Large intestine (tissue), 3 donors: ENCODE measurements at regions not wholly inside any gene's neighbourhood (a gene's known extent, or its start where the extent isn't known, plus 50 kb on each side); places are given as distances from the start of the nearest gene placed in this dataset.

Experiments
- DNase-seq, 2 donors: peaks; one replicate each; pipeline versions ENCODE4 v3.0.0 to v3.0.0-alpha.2; 2013
- H3K27ac ChIP-seq: one replicate; pipeline ENCODE4 v1.5.1; 2013; ENCODE audit warnings: low read length
- H3K27me3 ChIP-seq: 2 replicates; pipeline ENCODE4 v1.6.1; 2013; ENCODE audit warnings: low read length; ENCODE audit not compliant: control insufficient read depth, insufficient read depth
- H3K36me3 ChIP-seq: 2 replicates; pipeline ENCODE4 v1.6.1; 2013; ENCODE audit warnings: low read length; ENCODE audit not compliant: control insufficient read depth, insufficient read depth
- H3K4me1 ChIP-seq: one replicate; pipeline ENCODE4 v1.6.1; 2013; ENCODE audit warnings: low read length; ENCODE audit not compliant: control insufficient read depth, insufficient read depth
- H3K4me3 ChIP-seq: one replicate; pipeline ENCODE4 v1.5.1; 2013; ENCODE audit warnings: low read length
- H3K9me3 ChIP-seq: one replicate; pipeline ENCODE4 v1.6.1; 2013; ENCODE audit warnings: mild to moderate bottlenecking, low read depth, low read length, moderate library complexity; ENCODE audit not compliant: control insufficient read depth
- WGBS: methylation state at CpG from one replicate; pipeline ENCODE4 v1.1.5; 2013; ENCODE audit warnings: low lambda C conversion rate; ENCODE audit not compliant: insufficient coverage; 5-methylcytosine and 5-hydroxymethylcytosine counted together

GRCh38 chr22:47813661-47814060, 1051.2 kb downstream of the TBC1D22A start:
- Histone ChIP-seq H3K4me1 (no peaks in the 10 kb centered on the region), H3K27me3 (no peaks in the 10 kb centered on the region), H3K4me3 (no peak overlapping the region), H3K9me3 (peaks cover 3% of the 10 kb centered on the region), H3K36me3 (no peaks in the 10 kb centered on the region), H3K27ac (no peak overlapping the region)
- DNase-seq, result no peak
- WGBS, result no CpG with 5 or more reads among the region's 16 CpGs

GRCh38 chr22:47811971-47812370, 1049.5 kb downstream of the TBC1D22A start:
- no peaks in the 10 kb centered on the region for H3K36me3 ChIP-seq

GRCh38 chr22:47810505-47811500, 1048.4 kb downstream of the TBC1D22A start:
- Histone ChIP-seq H3K4me3 (no peak overlapping the region), H3K9me3 (peaks cover 3% of the 10 kb centered on the region), H3K27ac (no peak overlapping the region), H3K36me3 (no peaks in the 10 kb centered on the region), H3K27me3 (no peaks in the 10 kb centered on the region), H3K4me1 (no peaks in the 10 kb centered on the region)
- no peak for DNase-seq
- WGBS, result no CpG with 5 or more reads among the region's 24 CpGs

More at GRCh38 chr22:47811971-47812370, 1049.5 kb downstream of the TBC1D22A start:
- H3K4me3 ChIP-seq, result no peak overlapping the region
- no peak for DNase-seq
- WGBS, result 80% methylated on average over 2 of the region's 7 CpGs
- H3K27ac ChIP-seq, result no peak overlapping the region
- H3K4me1 ChIP-seq, result no peaks in the 10 kb centered on the region
- H3K27me3 ChIP-seq, result no peaks in the 10 kb centered on the region
- peaks cover 3% of the 10 kb centered on the region for H3K9me3 ChIP-seq

- H3K4me3 ChIP-seq, result no peak overlapping the region
- H3K9me3 ChIP-seq, result peaks cover 3% of the 10 kb centered on the region
- no peaks in the 10 kb centered on the region for H3K4me1 ChIP-seq
- H3K36me3 ChIP-seq, result no peaks in the 10 kb centered on the region
- H3K27me3 ChIP-seq, result no peaks in the 10 kb centered on the region
- WGBS, result no CpG with 5 or more reads among the region's 10 CpGs
- no peak overlapping the region for H3K27ac ChIP-seq
- no peak for DNase-seq
Observed at GRCh38 chr22:47808886-47809620, 1046.6 kb downstream of the TBC1D22A start.

GRCh38 chr22:47808236-47808635, 1045.8 kb downstream of the TBC1D22A start:
- Histone ChIP-seq H3K4me3 (no peak overlapping the region), H3K9me3 (peaks cover 3% of the 10 kb centered on the region), H3K27ac (no peak overlapping the region), H3K27me3 (no peaks in the 10 kb centered on the region), H3K36me3 (no peaks in the 10 kb centered on the region), H3K4me1 (no peaks in the 10 kb centered on the region)
- no CpG with 5 or more reads among the region's 6 CpGs for WGBS
- DNase-seq, result no peak

GRCh38 chr22:47807506-47807905, 1045.1 kb downstream of the TBC1D22A start:
- DNase-seq, result no peak
- no peaks in the 10 kb centered on the region for H3K36me3 ChIP-seq
- no peak overlapping the region for H3K27ac ChIP-seq
- WGBS, result 60% methylated on average over 1 of the region's 5 CpGs
- H3K27me3 ChIP-seq, result no peaks in the 10 kb centered on the region
- H3K9me3 ChIP-seq, result peaks cover 3% of the 10 kb centered on the region
- no peak overlapping the region for H3K4me3 ChIP-seq
- no peaks in the 10 kb centered on the region for H3K4me1 ChIP-seq

- DNase-seq, result no peak
- peaks cover 3% of the 10 kb centered on the region for H3K9me3 ChIP-seq
- WGBS, result no CpG with 5 or more reads among the region's 8 CpGs
Observed at GRCh38 chr22:47806894-47807293, 1044.4 kb downstream of the TBC1D22A start.

GRCh38 chr22:47805394-47805935, 1043.0 kb downstream of the TBC1D22A start:
- WGBS, result no CpG with 5 or more reads among the region's 6 CpGs
- H3K9me3 ChIP-seq, result peaks cover 3% of the 10 kb centered on the region
- H3K4me1 ChIP-seq, result no peaks in the 10 kb centered on the region
- no peak for DNase-seq
- H3K27ac ChIP-seq, result no peak overlapping the region
- no peak overlapping the region for H3K4me3 ChIP-seq
- H3K36me3 ChIP-seq, result no peaks in the 10 kb centered on the region
- H3K27me3 ChIP-seq, result no peaks in the 10 kb centered on the region

More at GRCh38 chr22:47806894-47807293, 1044.4 kb downstream of the TBC1D22A start:
- Histone ChIP-seq H3K27me3 (no peaks in the 10 kb centered on the region), H3K4me3 (no peak overlapping the region), H3K27ac (no peak overlapping the region), H3K36me3 (no peaks in the 10 kb centered on the region), H3K4me1 (no peaks in the 10 kb centered on the region)

- Histone ChIP-seq H3K27ac (no peak overlapping the region), H3K27me3 (no peaks in the 10 kb centered on the region), H3K9me3 (no peaks in the 10 kb centered on the region), H3K4me1 (no peaks in the 10 kb centered on the region), H3K4me3 (no peak overlapping the region), H3K36me3 (no peaks in the 10 kb centered on the region)
- no peak for DNase-seq
- 92% methylated on average over 2 of the region's 6 CpGs for WGBS
Observed at GRCh38 chr22:47804281-47804680, 1041.8 kb downstream of the TBC1D22A start.

GRCh38 chr22:47802421-47802820, 1040.0 kb downstream of the TBC1D22A start:
- H3K36me3 ChIP-seq, result no peaks in the 10 kb centered on the region
- DNase-seq, result no peak
- H3K27me3 ChIP-seq, result no peaks in the 10 kb centered on the region
- H3K4me3 ChIP-seq, result no peak overlapping the region
- no peaks in the 10 kb centered on the region for H3K4me1 ChIP-seq
- H3K9me3 ChIP-seq, result no peaks in the 10 kb centered on the region
- 73% methylated on average over 3 of the region's 14 CpGs for WGBS
- no peak overlapping the region for H3K27ac ChIP-seq
